Motor neuron (in vitro differentiated cells): ENCODE measurements at regions not wholly inside any gene's neighbourhood (a gene's known extent, or its start where the extent isn't known, plus 50 kb on each side); places are given as distances from the start of the nearest gene placed in this dataset.

ENCODE experiments used
- ATAC-seq, 8 experiments: fragments of 200-7000 bp; cut with Tn5 transposase; replicated peaks in 6 of 8; 2 replicates each; pipeline ENCODE4 v1.8.0; 2021; ENCODE audit warnings: mild to moderate bottlenecking in 8 of 8, moderate library complexity in 8 of 8
- H3K27ac ChIP-seq, 2 donors: fragments of 250-450 bp; sonication (Bioruptor Pico); 2 replicates each; pipeline ENCODE4 v1.9.0; 2021; ENCODE audit warnings: antibody characterized with exemption in 2 of 2, mild to moderate bottlenecking in 2 of 2, moderate library complexity in 1 of 2
- H3K4me1 ChIP-seq, 2 donors: fragments of 250-450 bp; sonication (Bioruptor Pico); replicated peaks in 1 of 2; 2 replicates each; pipeline ENCODE4 v1.6.1; 2021; ENCODE audit warnings: antibody characterized with exemption in 2 of 2, mild to moderate bottlenecking in 2 of 2, moderate library complexity in 1 of 2
- H3K4me3 ChIP-seq, 5 donors: fragments of 250-450 bp; sonication (Bioruptor Pico); 2 replicates each; pipeline ENCODE4 v1.9.0; 2021; ENCODE audit warnings: antibody characterized with exemption in 5 of 5, mild to moderate bottlenecking in 5 of 5, moderate library complexity in 4 of 5
- WGBS, 10 experiments: fragments of 450-650 bp; shearing (Covaris generic); methylation state at CpG; one replicate each; pipeline ENCODE4 v1.0.0; 2022; 5-methylcytosine and 5-hydroxymethylcytosine counted together
- in situ Hi-C, 9 experiments: fragments of 400-800 bp; cut with MboI; loops; one replicate each; pipeline ENCODE4 v1.15.0; 2021; ENCODE audit warnings: low sequenced_read_pairs in 9 of 9, low pct_unique_long_range_greater_than_20kb in 2 of 9; ENCODE audit not compliant: unreplicated experiment in 9 of 9

GRCh38 chr10:29124864-29125263 is 164.0 kb upstream of the LYZL1 start:
- Histone ChIP-seq H3K27ac (no peak overlapping the region), H3K4me3 (no peak overlapping the region), H3K4me1 (peaks cover 0 to 3% of the 10 kb centered on the region in 2 donors)
- ATAC-seq, result no peak
- WGBS, 10 experiments, result 29 to 100% (median 87%) methylated on average over 1 to 6 of the region's 6 CpGs; no CpG with 5 or more reads in 2 of the 10 experiments
- in situ Hi-C loops, result loop anchor here in 1 of 9 experiments (25.0 kb wide), 1 partner anchor 438 kb away; the partner anchor contains the start of gene BAMBI

GRCh38 chr10:29127037-29127700 is 161.7 kb upstream of the LYZL1 start:
- WGBS, 10 experiments, result 8 to 91% (median 57%) methylated on average over 1 to 7 of the region's 7 CpGs
- H3K4me1 ChIP-seq, result no peaks in the 10 kb centered on the region
- no peak overlapping the region for H3K27ac ChIP-seq
- in situ Hi-C loops, result no loop called here
- ATAC-seq, result no peak
- H3K4me3 ChIP-seq, result no peak overlapping the region

DNA sequence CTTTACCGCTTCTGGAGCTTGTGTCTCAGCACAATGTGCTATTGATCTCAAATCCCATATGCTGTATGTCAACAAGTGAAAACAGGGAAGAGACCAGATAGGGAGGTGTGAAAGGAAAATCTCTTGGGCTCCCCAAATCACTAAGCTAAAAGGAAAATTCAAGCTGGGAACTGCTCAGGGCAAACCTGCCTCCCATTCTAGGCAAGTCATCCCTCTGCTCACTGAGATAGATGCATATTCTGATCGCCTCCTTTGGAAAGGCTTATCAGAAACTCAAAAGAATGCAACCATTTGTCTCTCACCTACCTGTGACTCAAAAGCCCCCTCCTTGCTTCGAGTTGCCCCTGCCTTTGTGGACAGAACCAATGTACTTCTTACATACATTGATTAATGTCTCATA is 161.1 kb upstream of the LYZL1 start:
- no peak overlapping the region for H3K4me3 ChIP-seq
- in situ Hi-C loops, result no loop called here
- no peak overlapping the region for H3K27ac ChIP-seq
- 0 to 86% (median 41%) methylated on average over 1 to 3 of the region's 3 CpGs; no CpG with 5 or more reads in 2 of the 10 experiments for WGBS, 10 experiments
- H3K4me1 ChIP-seq, result no peaks in the 10 kb centered on the region
- no peak for ATAC-seq

DNA sequence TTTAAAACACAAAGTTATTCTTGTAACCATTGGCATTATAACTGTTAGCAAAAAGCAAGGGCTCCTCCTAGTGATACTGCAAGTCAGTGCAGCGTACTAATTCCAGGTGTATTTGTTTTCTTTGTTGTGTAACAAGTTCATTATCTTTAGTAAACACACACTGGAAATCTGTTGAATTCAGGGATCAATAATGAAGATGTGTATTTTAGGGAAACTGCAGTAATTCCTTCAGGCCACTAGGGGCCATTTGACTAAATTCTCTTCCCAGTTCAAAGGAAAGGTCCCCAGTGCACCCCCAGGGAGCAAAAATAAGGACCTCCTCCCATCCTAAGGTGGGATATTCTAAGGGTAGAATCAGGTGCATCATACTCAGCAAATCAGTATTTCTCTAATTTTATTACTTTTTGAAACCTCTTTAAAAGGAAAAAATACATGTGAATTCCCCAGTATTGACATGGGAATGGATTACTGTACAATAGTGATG is 158.6 kb upstream of the LYZL1 start:
- peak in 1 of 8 experiments; percentile 18 for ATAC-seq
- peaks cover 1 to 3% of the 10 kb centered on the region in 2 donors for H3K4me1 ChIP-seq
- in situ Hi-C loops, result no loop called here
- no peak overlapping the region for H3K4me3 ChIP-seq
- no peak overlapping the region for H3K27ac ChIP-seq
- WGBS, 10 experiments, result 0 to 100% (median 28%) methylated on average over 1 of the region's 1 CpG; no CpG with 5 or more reads in 6 of the 10 experiments

GRCh38 chr10:29131952-29132547 is 156.8 kb upstream of the LYZL1 start:
- no peak overlapping the region for H3K4me3 ChIP-seq
- ATAC-seq, result no peak
- 13 to 100% (median 89%) methylated on average over 1 to 9 of the region's 12 CpGs; no CpG with 5 or more reads in 1 of the 10 experiments for WGBS, 10 experiments
- H3K27ac ChIP-seq, result no peak overlapping the region
- in situ Hi-C loops, result no loop called here
- H3K4me1 ChIP-seq, result peaks cover 8% of the 10 kb centered on the region in 2 donors

GRCh38 chr10:29132551-29133111 is 156.2 kb upstream of the LYZL1 start:
- in situ Hi-C loops, result no loop called here
- H3K4me1 ChIP-seq, result peaks cover 8% of the 10 kb centered on the region in 2 donors
- 0 to 83% (median 66%) methylated on average over 1 to 9 of the region's 11 CpGs for WGBS, 10 experiments
- peak in 2 of 8 experiments; percentile 64 to 73 for ATAC-seq
- no peak overlapping the region for H3K4me3 ChIP-seq
- no peak overlapping the region for H3K27ac ChIP-seq

DNA sequence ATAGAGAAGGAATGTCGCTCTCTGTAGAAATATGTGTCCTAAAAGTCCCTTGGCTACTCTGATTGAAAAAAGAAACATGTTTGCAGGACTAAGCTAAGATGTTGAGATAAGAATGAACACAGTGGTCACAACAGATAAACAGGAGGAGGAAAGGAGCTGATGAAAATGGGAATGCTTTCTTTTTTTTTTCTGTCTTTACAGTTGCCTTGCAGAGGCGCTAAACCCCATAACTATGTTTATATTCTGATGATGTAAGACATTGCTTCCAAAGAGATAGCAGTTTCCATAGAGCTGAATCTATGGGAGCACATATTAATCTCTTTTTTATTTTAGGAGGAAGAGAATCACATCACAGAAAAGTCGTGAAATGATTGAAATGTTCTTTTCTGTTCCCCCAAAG is 153.5 kb upstream of the LYZL1 start:
- peak in 3 of 8 experiments; percentile 22 to 80 (median 49) for ATAC-seq
- in situ Hi-C loops, result no loop called here
- WGBS, 10 experiments, result 13 to 100% (median 57%) methylated on average over 1 to 3 of the region's 3 CpGs; no CpG with 5 or more reads in 1 of the 10 experiments
- Histone ChIP-seq H3K27ac (no peak overlapping the region), H3K4me3 (no peak overlapping the region), H3K4me1 (peaks cover 8% of the 10 kb centered on the region in 2 donors)

GRCh38 chr10:29136411-29136810 is 152.5 kb upstream of the LYZL1 start:
- Histone ChIP-seq H3K4me3 (no peak overlapping the region), H3K4me1 (peaks cover 8% of the 10 kb centered on the region in 2 donors), H3K27ac (no peak overlapping the region)
- 0 to 100% (median 87%) methylated on average over 1 to 3 of the region's 3 CpGs for WGBS, 10 experiments
- ATAC-seq, result no peak
- in situ Hi-C loops, result no loop called here

- in situ Hi-C loops, result no loop called here
- no peak overlapping the region for H3K27ac ChIP-seq
- 0 to 100% (median 91%) methylated on average over 1 of the region's 1 CpG; no CpG with 5 or more reads in 1 of the 10 experiments for WGBS, 10 experiments
- H3K4me3 ChIP-seq, result no peak overlapping the region
- ATAC-seq, result no peak
- peaks cover 6 to 8% of the 10 kb centered on the region in 2 donors for H3K4me1 ChIP-seq
Observed at GRCh38 chr10:29140151-29140550, 148.7 kb upstream of the LYZL1 start.

GRCh38 chr10:29140991-29141390 is 147.9 kb upstream of the LYZL1 start:
- Histone ChIP-seq H3K4me1 (peaks cover 0 to 2% of the 10 kb centered on the region in 2 donors), H3K27ac (no peak overlapping the region), H3K4me3 (no peak overlapping the region)
- in situ Hi-C loops, result no loop called here
- WGBS, 10 experiments, result 0 to 100% (median 60%) methylated on average over 1 to 2 of the region's 2 CpGs; no CpG with 5 or more reads in 1 of the 10 experiments
- peak in 1 of 8 experiments; percentile 85 for ATAC-seq

DNA sequence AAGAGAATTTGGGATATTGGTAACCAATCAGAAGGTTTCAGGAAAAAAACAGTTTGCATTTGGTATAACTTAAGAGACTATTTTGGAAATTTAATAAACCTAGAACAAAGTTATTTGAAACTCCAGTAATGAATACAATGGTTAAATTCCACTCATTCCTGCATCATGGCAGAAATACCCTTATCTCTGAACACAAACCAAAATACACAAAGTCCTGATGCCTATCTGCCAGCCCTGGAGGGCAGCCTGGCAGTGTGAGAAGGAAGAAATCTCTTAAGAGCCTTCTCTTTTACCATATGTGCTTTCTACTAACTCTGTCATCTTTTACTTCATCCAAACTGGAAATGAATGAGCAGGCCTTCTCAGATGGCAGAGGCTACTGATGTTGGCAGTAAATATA is 147.1 kb upstream of the LYZL1 start:
- ATAC-seq, result peak in 1 of 8 experiments; percentile 52
- Histone ChIP-seq H3K27ac (no peak overlapping the region), H3K4me1 (no peaks in the 10 kb centered on the region), H3K4me3 (no peak overlapping the region)
- in situ Hi-C loops, result no loop called here

GRCh38 chr10:29142516-29143314 is 146.2 kb upstream of the LYZL1 start:
- in situ Hi-C loops, result no loop called here
- ATAC-seq, result no peak
- H3K27ac ChIP-seq, result no peak overlapping the region
- H3K4me3 ChIP-seq, result no peak overlapping the region
- no peaks in the 10 kb centered on the region for H3K4me1 ChIP-seq
- WGBS, 10 experiments, result 50 to 92% (median 80%) methylated on average over 2 to 15 of the region's 29 CpGs; no CpG with 5 or more reads in 3 of the 10 experiments

DNA sequence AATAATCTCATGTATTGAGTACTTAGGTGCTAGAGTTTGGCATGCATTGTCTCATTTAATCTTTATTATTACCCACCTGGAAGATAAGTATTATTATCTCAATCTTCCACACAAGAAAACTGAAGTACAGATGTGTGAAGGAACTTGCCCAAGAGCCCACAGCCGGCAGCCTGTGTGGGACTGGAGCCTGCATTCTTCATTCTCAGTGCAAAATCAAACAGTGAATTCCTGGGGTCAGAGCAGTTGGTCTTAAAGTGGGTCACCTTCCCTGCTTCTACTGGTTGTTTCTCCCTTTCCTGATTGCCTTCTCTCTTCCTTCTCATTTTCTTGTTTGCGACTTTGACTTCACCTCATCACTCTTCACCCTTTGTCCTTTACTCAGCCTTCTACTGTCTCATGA is 144.7 kb upstream of the LYZL1 start:
- Histone ChIP-seq H3K4me1 (no peaks in the 10 kb centered on the region), H3K4me3 (no peak overlapping the region), H3K27ac (no peak overlapping the region)
- in situ Hi-C loops, result no loop called here
- ATAC-seq, result no peak
- WGBS, 10 experiments, result 25 to 100% (median 92%) methylated on average over 1 to 2 of the region's 2 CpGs; no CpG with 5 or more reads in 2 of the 10 experiments
